ENCODE measurements at regions not wholly inside any gene's neighbourhood (a gene's known extent, or its start where the extent isn't known, plus 50 kb on each side); places are given as distances from the start of the nearest gene placed in this dataset.
A peak's percentile ranks its signal among the peaks of the same experiment; 100 is the strongest.
"Not testable (repeated sequence)": the region's sequence is repeated elsewhere in the genome, so short reads cannot be mapped to it uniquely, and the experiment has no call there.

GRCh38 chr2:131658769-131659131 is 131.1 kb downstream of the CCDC74A start:
- no peak for DNase-seq (ENCODE audit: low read depth)
- no peak for TF ChIP-seq CTCF (IDR thresholded peaks at IDR 0.05; ENCODE audit: low read length, missing control alignments)
- H3K4me3 ChIP-seq (replicated peaks; ENCODE audit: low read depth, low read length), result no peak overlapping the region

- no peak for DNase-seq (ENCODE audit: low read depth)
- no peak overlapping the region for H3K4me3 ChIP-seq (replicated peaks; ENCODE audit: low read depth, low read length)
- no peak for TF ChIP-seq CTCF (IDR thresholded peaks at IDR 0.05; ENCODE audit: low read length, missing control alignments)
Observed at GRCh38 chr2:131659168-131659572, 131.5 kb downstream of the CCDC74A start.

GRCh38 chr2:131661101-131661782 is 133.6 kb downstream of the CCDC74A start:
- H3K4me3 ChIP-seq (replicated peaks; ENCODE audit: low read depth, low read length); DNase-seq (ENCODE audit: low read depth): not testable (repeated sequence)

GRCh38 chr2:131661884-131662535 is 134.3 kb downstream of the CCDC74A start:
- DNase-seq (ENCODE audit: low read depth); H3K4me3 ChIP-seq (replicated peaks; ENCODE audit: low read depth, low read length): not testable (repeated sequence)

- DNase-seq (ENCODE audit: low read depth); H3K4me3 ChIP-seq (replicated peaks; ENCODE audit: low read depth, low read length): not testable (repeated sequence)
Observed at GRCh38 chr2:131663501-131663900, 135.8 kb downstream of the CCDC74A start.

- DNase-seq (ENCODE audit: low read depth), result peak; percentile 29
- H3K4me3 ChIP-seq (replicated peaks; ENCODE audit: low read depth, low read length), result not testable (repeated sequence)
Observed at GRCh38 chr2:131665716-131666115, 138.0 kb downstream of the CCDC74A start.

GRCh38 chr2:131668794-131669540 is 141.3 kb downstream of the CCDC74A start:
- DNase-seq (ENCODE audit: low read depth), result peak; percentile 90
- H3K4me3 ChIP-seq (replicated peaks; ENCODE audit: low read depth, low read length), result not testable (repeated sequence)

GRCh38 chr2:131671841-131672470 is 144.3 kb downstream of the CCDC74A start:
- not testable (repeated sequence) for DNase-seq (ENCODE audit: low read depth); H3K4me3 ChIP-seq (replicated peaks; ENCODE audit: low read depth, low read length)

GRCh38 chr2:131672471-131673399 is 145.0 kb downstream of the CCDC74A start:
- not testable (repeated sequence) for H3K4me3 ChIP-seq (replicated peaks; ENCODE audit: low read depth, low read length)
- peak; percentile 52 for TF ChIP-seq CTCF (IDR thresholded peaks at IDR 0.05; ENCODE audit: low read length, missing control alignments)
- DNase-seq (ENCODE audit: low read depth), result peak; percentile 60
